H54 (cell line): ENCODE measurements at regions not wholly inside any gene's neighbourhood (a gene's known extent, or its start where the extent isn't known, plus 50 kb on each side); places are given as distances from the start of the nearest gene placed in this dataset.

ENCODE experiments used
- DNase-seq: peaks from one replicate; pipeline ENCODE4 v3.0.0; 2011; ENCODE audit warnings: low spot score, mixed read lengths; ENCODE audit not compliant: insufficient read length
- FAIRE-seq: peaks from 3 replicates; lab custom pipeline; 2011; peaks lifted over from hg19 to GRCh38; lab: Jason Lieb, UNC
- POLR2A ChIP-seq: IDR thresholded peaks from 2 replicates; pipeline ENCODE4 v1.6.1; 2011; ENCODE audit warnings: low read depth, mild to moderate bottlenecking, low read length

DNA sequence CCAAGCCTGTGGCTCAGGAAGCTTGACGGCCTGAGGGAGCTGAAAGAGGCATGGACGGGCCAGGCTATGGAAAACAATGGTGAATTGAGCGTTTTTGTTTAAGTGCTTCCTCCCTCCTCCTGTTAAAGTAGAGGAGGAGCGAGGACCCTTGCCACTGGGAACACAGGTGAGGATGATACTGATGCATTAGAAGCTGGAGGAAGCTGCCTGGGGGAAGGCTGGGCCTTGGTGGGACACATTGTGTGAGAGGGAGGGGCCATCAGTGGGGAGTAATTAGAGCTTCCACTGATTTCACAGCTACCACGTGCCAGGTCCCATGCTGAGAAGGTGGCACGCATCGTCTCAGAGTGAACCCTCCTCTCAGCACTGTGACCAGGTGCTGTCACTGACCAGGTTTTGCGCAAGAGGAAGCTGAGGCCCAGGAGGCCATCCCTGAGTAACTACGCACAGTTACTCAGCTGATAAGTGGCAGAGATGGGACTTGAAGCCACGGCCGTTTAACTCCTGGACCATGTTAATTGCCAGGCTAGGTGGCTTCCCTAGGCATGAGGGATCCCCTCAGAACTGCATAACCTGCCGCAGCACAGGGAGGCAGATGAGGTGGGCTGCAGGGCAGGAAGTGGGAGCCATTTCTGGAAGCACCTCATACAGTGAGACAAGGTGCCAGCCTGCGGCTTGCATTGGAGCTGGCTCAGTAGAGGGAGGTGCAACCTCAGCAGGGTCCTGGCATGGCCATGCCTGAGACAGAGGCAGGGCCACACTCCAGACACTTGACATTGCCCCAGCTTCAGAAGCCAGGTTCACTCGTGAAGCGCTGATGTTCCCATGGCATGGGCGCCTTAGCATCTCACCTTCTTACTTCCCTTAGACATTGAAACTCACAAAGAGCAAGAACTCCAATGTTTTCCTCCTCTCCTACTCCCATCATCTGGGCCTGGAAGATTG lies 195.3 kb upstream of the MVB12B start:
- DNase-seq: no peak
- TF ChIP-seq POLR2A: no peak
- no peak for FAIRE-seq

DNA sequence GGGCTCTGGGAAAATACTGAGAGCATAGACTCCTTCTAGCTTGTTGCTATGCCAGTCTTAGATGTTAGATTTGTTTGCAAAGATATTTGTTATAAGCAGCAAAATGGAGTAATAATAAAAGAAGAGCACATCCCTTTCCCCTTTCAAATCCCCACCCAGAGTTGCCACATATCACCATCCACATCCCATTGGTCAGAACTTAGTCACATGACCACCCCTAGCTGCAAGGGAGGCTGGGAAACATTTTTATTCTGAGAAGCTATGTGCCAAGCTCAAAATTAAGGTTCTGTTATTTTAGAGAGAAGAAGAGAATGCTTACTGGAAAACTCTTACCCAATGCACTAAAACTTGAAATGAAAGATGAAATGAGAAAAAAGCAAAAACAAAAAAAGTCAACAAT lies 193.9 kb upstream of the MVB12B start:
- TF ChIP-seq POLR2A: no peak
- DNase-seq: no peak
- FAIRE-seq: no peak

- FAIRE-seq (no peak), DNase-seq (no peak)
- TF ChIP-seq POLR2A: no peak
Measured at GRCh38 chr9:126144196-126144595, 182.4 kb upstream of the MVB12B start.

DNA sequence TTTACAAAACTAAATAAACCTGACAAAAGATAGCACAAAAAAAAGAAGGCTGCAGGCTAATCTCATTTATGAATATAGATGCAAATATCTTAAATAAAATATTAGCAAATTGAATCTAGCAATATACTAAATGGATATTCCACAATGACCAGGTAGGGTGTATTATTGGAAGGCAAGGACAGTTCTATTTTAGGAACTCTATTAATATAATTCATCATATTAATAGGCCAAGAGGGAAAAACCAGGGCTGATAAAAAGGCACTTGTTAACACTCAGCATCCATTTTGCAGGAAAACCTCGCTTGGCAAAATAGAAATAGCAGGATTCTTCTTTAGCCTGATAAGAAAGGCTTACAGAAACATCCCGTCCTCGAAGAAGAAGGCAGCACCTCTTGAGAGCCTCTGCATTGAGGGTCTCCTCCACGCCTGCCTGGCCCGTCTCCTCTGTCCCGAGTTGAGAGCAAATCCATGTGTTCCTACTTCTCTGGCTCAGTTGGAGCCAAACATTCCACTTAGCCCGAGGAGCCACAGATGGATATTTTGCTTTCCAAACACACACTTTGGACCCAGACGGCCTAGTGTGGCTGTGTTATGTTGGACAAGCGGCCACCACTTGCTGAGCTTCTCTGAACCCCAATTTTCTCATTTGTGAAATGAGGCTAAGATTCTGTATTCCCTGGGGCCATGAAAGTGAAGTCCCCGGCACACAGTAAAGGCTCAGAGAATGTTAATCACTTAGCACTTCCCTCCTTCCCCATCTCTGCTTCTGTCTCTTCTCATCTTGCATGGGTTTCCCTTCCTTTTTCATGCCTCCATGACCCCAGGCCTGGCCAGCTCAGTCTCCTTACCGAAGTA lies 181.8 kb upstream of the MVB12B start:
- DNase-seq: no peak
- TF ChIP-seq POLR2A: no peak
- no peak for FAIRE-seq

DNA sequence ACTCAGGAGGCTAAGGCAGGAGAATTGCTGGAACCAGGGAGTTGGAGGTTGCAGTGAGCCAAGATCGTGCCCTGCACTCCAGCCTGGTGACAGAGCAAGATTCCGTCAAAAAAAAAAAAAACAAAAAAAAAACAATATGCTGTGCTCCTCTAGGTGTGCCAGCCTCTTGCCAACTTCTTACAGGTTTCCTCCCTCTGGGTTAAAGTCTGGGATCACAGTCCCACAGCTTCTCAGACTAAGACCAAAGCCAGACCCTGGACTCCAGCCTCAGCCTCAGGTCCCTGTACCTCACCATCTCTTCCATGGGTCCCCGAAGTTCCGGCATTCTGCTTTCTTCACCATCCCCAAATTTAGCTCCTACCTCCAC lies 180.8 kb upstream of the MVB12B start:
- no peak for TF ChIP-seq POLR2A
- no peak for FAIRE-seq
- no peak for DNase-seq

DNA sequence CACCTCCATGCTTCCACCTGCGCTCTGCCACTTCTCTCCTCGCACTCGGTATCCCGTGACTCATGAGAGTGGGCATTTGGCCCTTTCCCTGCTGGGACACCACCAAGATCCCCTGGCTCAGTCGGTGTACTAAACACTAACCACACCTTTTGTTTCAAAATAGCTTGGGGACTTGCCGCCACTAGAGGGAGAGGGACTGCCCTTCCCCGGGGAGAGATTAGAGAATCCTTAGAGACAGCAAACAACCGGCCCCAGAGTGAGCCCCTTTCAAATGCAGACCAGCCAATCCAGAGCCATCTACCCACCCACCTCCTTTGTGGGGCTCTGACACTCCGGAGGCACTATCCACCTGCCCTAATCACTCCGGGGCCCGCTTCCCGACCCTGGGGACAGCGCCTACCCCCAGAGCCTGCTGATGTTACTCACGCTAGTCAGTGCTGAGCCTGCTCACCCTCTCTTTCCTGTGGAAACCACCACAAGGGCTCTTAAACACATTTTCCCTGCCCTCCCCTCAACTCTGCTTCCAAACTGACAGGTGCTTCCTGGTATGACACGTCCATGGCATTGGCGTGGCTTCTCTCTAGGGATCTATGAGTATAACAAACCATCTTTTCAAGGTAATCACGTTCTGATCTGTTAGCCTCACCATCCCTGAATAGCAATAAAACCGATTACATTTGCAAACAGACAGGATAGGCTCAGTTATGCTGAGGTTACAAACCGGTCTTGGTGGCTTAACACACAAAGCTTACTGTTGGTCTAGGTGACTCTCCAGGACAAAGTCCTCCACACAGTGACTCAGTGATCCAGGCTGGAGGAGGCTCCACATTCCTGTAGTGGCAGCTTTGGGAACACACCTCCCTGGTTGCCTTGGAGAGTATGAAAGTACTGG lies 180.1 kb upstream of the MVB12B start:
- DNase-seq: no peak
- FAIRE-seq: no peak
- no peak for TF ChIP-seq POLR2A

- no peak for FAIRE-seq
- no peak for DNase-seq
- no peak for TF ChIP-seq POLR2A
Measured at GRCh38 chr9:126147186-126147935, 179.3 kb upstream of the MVB12B start.

DNA sequence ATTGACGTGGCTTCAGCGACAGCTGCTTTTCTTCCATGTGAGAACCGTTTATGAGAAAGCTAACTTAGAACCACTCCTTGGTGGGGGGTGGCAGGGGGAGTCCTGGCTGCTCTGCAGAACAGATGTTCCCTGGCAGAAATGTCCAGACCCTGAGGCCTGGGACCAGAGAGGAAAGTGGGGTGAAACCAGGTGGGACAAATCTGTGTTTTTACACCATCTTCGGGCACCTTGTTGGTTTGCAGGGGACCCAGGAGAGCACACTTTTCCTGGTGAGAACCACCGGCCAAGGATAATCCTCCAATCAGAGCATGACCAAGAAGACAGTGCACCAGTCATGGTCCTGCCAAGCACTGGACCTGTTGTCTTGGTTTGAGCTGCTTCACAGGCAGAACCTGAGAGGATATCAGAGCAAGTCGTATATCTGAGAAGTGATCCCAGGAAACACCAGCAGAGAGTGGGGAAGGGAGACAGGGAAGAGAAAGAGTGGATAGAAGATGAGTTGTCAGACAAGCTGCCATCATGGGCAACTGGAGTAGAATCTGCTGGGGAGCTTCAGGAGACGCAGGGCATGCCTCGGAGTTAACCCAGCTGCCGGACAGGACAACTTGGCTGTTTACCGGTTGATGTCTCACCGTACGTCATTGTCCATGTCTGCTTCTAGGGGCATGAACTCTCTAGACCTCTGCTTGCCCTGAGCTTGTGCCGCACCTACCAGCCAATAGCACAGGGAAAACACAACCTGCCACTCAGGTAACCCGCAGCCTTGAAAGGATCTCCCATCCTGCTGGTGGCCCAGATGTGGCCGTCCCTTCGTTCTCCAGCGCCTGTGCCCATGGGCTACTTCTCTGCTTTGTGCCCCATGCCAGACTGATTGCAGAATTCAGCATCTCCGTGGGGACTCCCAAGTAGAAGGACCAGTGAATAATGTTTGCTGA lies 178.4 kb upstream of the MVB12B start:
- FAIRE-seq (no peak), DNase-seq (no peak)
- TF ChIP-seq POLR2A: no peak

DNA sequence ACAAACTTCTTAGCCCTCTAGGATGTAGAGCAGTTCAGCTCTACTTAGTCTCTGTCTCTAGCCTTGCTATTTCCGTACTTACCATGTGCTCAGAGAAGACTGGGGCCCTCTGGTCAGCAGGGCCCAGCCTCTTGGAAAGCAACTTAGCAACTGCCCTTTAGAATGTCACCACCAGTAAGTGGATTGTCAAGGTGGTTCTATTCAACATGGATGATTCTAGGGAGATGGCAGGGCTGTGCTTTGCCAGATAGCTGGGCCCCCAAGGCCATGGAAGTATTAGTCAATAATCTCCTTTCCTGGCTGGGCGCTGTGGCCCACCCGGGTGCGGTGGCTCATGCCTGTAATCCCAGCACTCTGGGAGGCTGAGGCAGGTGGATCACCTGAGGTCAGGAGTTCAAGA lies 177.6 kb upstream of the MVB12B start:
- FAIRE-seq (no peak), DNase-seq (no peak)
- no peak for TF ChIP-seq POLR2A

DNA sequence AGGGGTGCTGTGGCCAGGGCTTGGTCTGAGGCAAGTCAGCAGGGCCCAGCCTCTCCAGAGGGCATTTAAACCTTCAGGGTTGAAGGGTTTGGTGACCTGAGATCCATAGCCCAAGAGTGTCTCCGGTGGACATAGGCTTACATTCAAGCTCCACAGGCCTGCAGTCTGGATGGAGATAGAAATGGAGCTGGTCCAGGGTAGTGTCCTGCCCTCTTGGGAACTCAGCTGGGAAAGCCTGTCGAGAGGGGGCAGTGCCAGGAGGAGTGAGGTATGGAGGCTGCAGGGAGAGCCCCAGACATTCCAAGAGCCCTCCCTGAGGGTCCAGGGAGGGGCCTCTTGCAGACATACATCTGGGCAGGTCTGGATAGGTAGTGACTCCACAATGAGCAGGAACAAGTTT lies 177.0 kb upstream of the MVB12B start:
- DNase-seq (no peak), FAIRE-seq (no peak)
- TF ChIP-seq POLR2A: no peak

- TF ChIP-seq POLR2A: no peak
- FAIRE-seq (no peak), DNase-seq (no peak)
Measured at GRCh38 chr9:126150411-126151030, 176.1 kb upstream of the MVB12B start.
